Ectodermal cell (in vitro differentiated cells): ENCODE measurements at regions not wholly inside any gene's neighbourhood (a gene's known extent, or its start where the extent isn't known, plus 50 kb on each side); places are given as distances from the start of the nearest gene placed in this dataset.

Experiments
- H3K27ac ChIP-seq: 2 replicates; pipeline ENCODE4 v1.7.0; 2013; ENCODE audit warnings: mild to moderate bottlenecking, low read depth, low read length; ENCODE audit not compliant: insufficient read depth, poor library complexity, severe bottlenecking
- H3K27me3 ChIP-seq: 2 replicates; pipeline ENCODE4 v1.7.0; 2013; ENCODE audit warnings: mild to moderate bottlenecking, low read length; ENCODE audit not compliant: insufficient read depth, control insufficient read depth, poor library complexity, severe bottlenecking
- H3K36me3 ChIP-seq: one replicate; pipeline ENCODE4 v1.7.0; 2013; ENCODE audit warnings: low read length; ENCODE audit not compliant: control insufficient read depth, insufficient read depth
- H3K4me1 ChIP-seq: one replicate; pipeline ENCODE4 v1.7.0; 2013; ENCODE audit warnings: low read length; ENCODE audit not compliant: control insufficient read depth, insufficient read depth
- H3K4me3 ChIP-seq: 2 replicates; pipeline ENCODE4 v1.7.0; 2013; ENCODE audit warnings: low read depth, low read length, control low read depth; ENCODE audit not compliant: insufficient read depth
- H3K9me3 ChIP-seq: 2 replicates; pipeline ENCODE4 v1.7.0; 2013; ENCODE audit warnings: mild to moderate bottlenecking, low read length, moderate library complexity; ENCODE audit not compliant: control insufficient read depth
- WGBS, 2 experiments: methylation state at CpG; one replicate each; pipeline ENCODE4 v1.1.7; 2013; ENCODE audit warnings: missing lambda C conversion rate in 2 of 2; 5-methylcytosine and 5-hydroxymethylcytosine counted together

GRCh38 chr2:134117676-134118075 is 136.2 kb upstream of the MGAT5 start:
- Histone ChIP-seq H3K27ac (no peak overlapping the region), H3K4me3 (no peak overlapping the region), H3K36me3 (no peaks in the 10 kb centered on the region), H3K27me3 (peaks cover 4% of the 10 kb centered on the region), H3K4me1 (peaks cover 17% of the 10 kb centered on the region), H3K9me3 (no peaks in the 10 kb centered on the region)
- 70 to 73% methylated on average over 1 to 2 of the region's 2 CpGs for WGBS, 2 experiments

- peaks cover 4% of the 10 kb centered on the region for H3K27me3 ChIP-seq
- H3K4me3 ChIP-seq, result no peak overlapping the region
- H3K9me3 ChIP-seq, result no peaks in the 10 kb centered on the region
- 42 to 44% methylated on average over 8 of the region's 8 CpGs for WGBS, 2 experiments
- no peak overlapping the region for H3K27ac ChIP-seq
- peaks cover 20% of the 10 kb centered on the region for H3K4me1 ChIP-seq
- H3K36me3 ChIP-seq, result no peaks in the 10 kb centered on the region
Observed at GRCh38 chr2:134118279-134119116, 135.4 kb upstream of the MGAT5 start.

- Histone ChIP-seq H3K27me3 (peaks cover 4% of the 10 kb centered on the region), H3K36me3 (no peaks in the 10 kb centered on the region), H3K27ac (no peak overlapping the region), H3K4me1 (peaks cover 20% of the 10 kb centered on the region), H3K9me3 (no peaks in the 10 kb centered on the region), H3K4me3 (peak overlapping the region; percentile 78)
- 37 to 41% methylated on average over 9 to 10 of the region's 10 CpGs for WGBS, 2 experiments
Observed at GRCh38 chr2:134119117-134119712, 134.7 kb upstream of the MGAT5 start.

- 0% methylated on average over 81 of the region's 81 CpGs for WGBS, 2 experiments
- Histone ChIP-seq H3K27ac (peak overlapping the region; percentile 36), H3K4me3 (peak overlapping the region; percentile 78), H3K27me3 (peaks cover 4% of the 10 kb centered on the region), H3K4me1 (peaks cover 20% of the 10 kb centered on the region), H3K9me3 (no peaks in the 10 kb centered on the region), H3K36me3 (no peaks in the 10 kb centered on the region)
Observed at GRCh38 chr2:134119713-134120405, 134.0 kb upstream of the MGAT5 start.

- no peaks in the 10 kb centered on the region for H3K9me3 ChIP-seq
- peak overlapping the region; percentile 78 for H3K4me3 ChIP-seq
- H3K27me3 ChIP-seq, result peaks cover 4% of the 10 kb centered on the region
- no peaks in the 10 kb centered on the region for H3K36me3 ChIP-seq
- 0% methylated on average over 37 of the region's 37 CpGs for WGBS, 2 experiments
- H3K27ac ChIP-seq, result peak overlapping the region; percentile 36
- H3K4me1 ChIP-seq, result peaks cover 20% of the 10 kb centered on the region
Observed at GRCh38 chr2:134120406-134120732, 133.5 kb upstream of the MGAT5 start.

- 0 to 1% methylated on average over 84 of the region's 84 CpGs for WGBS, 2 experiments
- peaks cover 4% of the 10 kb centered on the region for H3K27me3 ChIP-seq
- peak overlapping the region; percentile 36 for H3K27ac ChIP-seq
- no peaks in the 10 kb centered on the region for H3K9me3 ChIP-seq
- H3K36me3 ChIP-seq, result no peaks in the 10 kb centered on the region
- peak overlapping the region; percentile 78 for H3K4me3 ChIP-seq
- peaks cover 20% of the 10 kb centered on the region for H3K4me1 ChIP-seq
Observed at GRCh38 chr2:134120733-134121630, 132.9 kb upstream of the MGAT5 start.

- Histone ChIP-seq H3K36me3 (no peaks in the 10 kb centered on the region), H3K27me3 (peaks cover 4% of the 10 kb centered on the region), H3K9me3 (no peaks in the 10 kb centered on the region), H3K4me3 (no peak overlapping the region), H3K27ac (no peak overlapping the region), H3K4me1 (peaks cover 20% of the 10 kb centered on the region)
- 44 to 48% methylated on average over 3 of the region's 3 CpGs for WGBS, 2 experiments
Observed at GRCh38 chr2:134122610-134123009, 131.3 kb upstream of the MGAT5 start.

- Histone ChIP-seq H3K27ac (no peak overlapping the region), H3K36me3 (no peaks in the 10 kb centered on the region), H3K27me3 (peaks cover 4% of the 10 kb centered on the region), H3K4me3 (no peak overlapping the region), H3K4me1 (peaks cover 19% of the 10 kb centered on the region), H3K9me3 (no peaks in the 10 kb centered on the region)
- WGBS, 2 experiments, result 86 to 87% methylated on average over 2 of the region's 2 CpGs
Observed at GRCh38 chr2:134123332-134123731, 130.5 kb upstream of the MGAT5 start.

- H3K4me1 ChIP-seq, result peaks cover 12% of the 10 kb centered on the region
- WGBS, 2 experiments, result 91 to 93% methylated on average over 3 of the region's 3 CpGs
- H3K9me3 ChIP-seq, result no peaks in the 10 kb centered on the region
- no peaks in the 10 kb centered on the region for H3K27me3 ChIP-seq
- H3K27ac ChIP-seq, result no peak overlapping the region
- no peak overlapping the region for H3K4me3 ChIP-seq
- H3K36me3 ChIP-seq, result no peaks in the 10 kb centered on the region
Observed at GRCh38 chr2:134124047-134124753, 129.7 kb upstream of the MGAT5 start.
